ENCODE measurements at regions not wholly inside any gene's neighbourhood (a gene's known extent, or its start where the extent isn't known, plus 50 kb on each side); places are given as distances from the start of the nearest gene placed in this dataset.

- Histone ChIP-seq H3K27ac (no peak overlapping the region), H3K4me1 (no peaks in the 10 kb centered on the region), H3K36me3 (no peaks in the 10 kb centered on the region), H3K9me3 (peaks cover 0 to under 1% (median 0%) of the 10 kb centered on the region in 3 donors), H3K27me3 (peaks cover 0 to 35% of the 10 kb centered on the region in 2 donors), H3K4me3 (no peak overlapping the region)
- DNase-seq = no peak
- no peak for TF ChIP-seq CTCF (IDR thresholded peaks at IDR 0.05)
- intact Hi-C loops (cut with DNase I; ENCODE audit: low total_unique reads) = no loop called here
Observed at GRCh38 chr9:126146254-126147145, 180.1 kb upstream of the MVB12B start.

GRCh38 chr9:126147186-126147935 is 179.3 kb upstream of the MVB12B start:
- TF ChIP-seq CTCF (IDR thresholded peaks at IDR 0.05) = no peak
- Histone ChIP-seq H3K9me3 (no peaks in the 10 kb centered on the region), H3K27ac (no peak overlapping the region), H3K4me1 (no peaks in the 10 kb centered on the region), H3K27me3 (peaks cover 0 to 40% of the 10 kb centered on the region in 2 donors), H3K36me3 (no peaks in the 10 kb centered on the region), H3K4me3 (no peak overlapping the region)
- no peak for DNase-seq
- intact Hi-C loops (cut with DNase I; ENCODE audit: low total_unique reads) = no loop called here

GRCh38 chr9:126147936-126148870 is 178.4 kb upstream of the MVB12B start:
- H3K4me1 ChIP-seq = no peaks in the 10 kb centered on the region
- H3K36me3 ChIP-seq = no peaks in the 10 kb centered on the region
- H3K27me3 ChIP-seq = peaks cover 0 to 41% of the 10 kb centered on the region in 2 donors
- H3K9me3 ChIP-seq = no peaks in the 10 kb centered on the region
- H3K4me3 ChIP-seq = no peak overlapping the region
- no peak for TF ChIP-seq CTCF (IDR thresholded peaks at IDR 0.05)
- intact Hi-C loops (cut with DNase I; ENCODE audit: low total_unique reads) = no loop called here
- DNase-seq = peak in 1 of 2 donors; percentile 48
- H3K27ac ChIP-seq = no peak overlapping the region

- Histone ChIP-seq H3K36me3 (no peaks in the 10 kb centered on the region), H3K27me3 (peaks cover 0 to 43% of the 10 kb centered on the region in 2 donors), H3K27ac (no peak overlapping the region), H3K9me3 (no peaks in the 10 kb centered on the region), H3K4me3 (no peak overlapping the region), H3K4me1 (no peaks in the 10 kb centered on the region)
- peak in 1 of 2 donors; percentile 4 for DNase-seq
- TF ChIP-seq CTCF (IDR thresholded peaks at IDR 0.05) = no peak
- intact Hi-C loops (cut with DNase I; ENCODE audit: low total_unique reads) = no loop called here
Observed at GRCh38 chr9:126148994-126149393, 177.6 kb upstream of the MVB12B start.

GRCh38 chr9:126149661-126150060 is 177.0 kb upstream of the MVB12B start:
- TF ChIP-seq CTCF (IDR thresholded peaks at IDR 0.05) = no peak
- no peak overlapping the region for H3K4me3 ChIP-seq
- no peaks in the 10 kb centered on the region for H3K36me3 ChIP-seq
- intact Hi-C loops (cut with DNase I; ENCODE audit: low total_unique reads) = loop anchor here (10.0 kb wide), 1 partner anchor 55 kb away; no protein-coding TSS in a partner anchor
- no peaks in the 10 kb centered on the region for H3K9me3 ChIP-seq
- H3K4me1 ChIP-seq = no peaks in the 10 kb centered on the region
- peaks cover 0 to 47% of the 10 kb centered on the region in 2 donors for H3K27me3 ChIP-seq
- DNase-seq = peak in 1 of 2 donors; percentile 9
- H3K27ac ChIP-seq = no peak overlapping the region

All from tibial artery (tissue), 4 donors.